Left lung (tissue), 4 donors: ENCODE measurements at regions not wholly inside any gene's neighbourhood (a gene's known extent, or its start where the extent isn't known, plus 50 kb on each side); places are given as distances from the start of the nearest gene placed in this dataset.

Experiments used
- ATAC-seq: fragments of 200-7000 bp; cut with Tn5 transposase; one replicate; pipeline ENCODE4 v1.9.1; 2020; ENCODE audit warnings: moderate library complexity
- DNase-seq, 4 donors: peaks; one replicate each; pipeline ENCODE4 v3.0.0-alpha.2; 2013 to 2020
- H3K27ac ChIP-seq, 2 donors: fragments of 200-600 bp; sonication (generic) in 1 of 2; one replicate each; pipeline versions ENCODE4 v1.5.0 to v1.8.0; 2020 to 2021
- H3K27me3 ChIP-seq, 2 donors: fragments of 200-600 bp; sonication (generic) in 1 of 2; one replicate each; pipeline versions ENCODE4 v1.5.0 to v1.8.0; 2020 to 2021
- H3K36me3 ChIP-seq, 2 donors: fragments of 200-600 bp; sonication (generic) in 1 of 2; one replicate each; pipeline versions ENCODE4 v1.5.0 to v1.8.0; 2020 to 2021
- H3K4me1 ChIP-seq, 2 donors: fragments of 200-600 bp; one replicate each; pipeline ENCODE4 v1.8.0; 2021
- H3K4me3 ChIP-seq, 2 donors: fragments of 200-600 bp; sonication (generic) in 1 of 2; one replicate each; pipeline versions ENCODE4 v1.5.0 to v1.8.0; 2020 to 2021; ENCODE audit warnings: mild to moderate bottlenecking in 1 of 2
- H3K9me3 ChIP-seq, 2 donors: fragments of 200-600 bp; sonication (generic) in 1 of 2; one replicate each; pipeline versions ENCODE4 v1.5.0 to v1.8.0; 2020 to 2021
- CTCF ChIP-seq, 2 donors: fragments of 200-600 bp; sonication (generic) in 1 of 2; IDR thresholded peaks; one replicate each; pipeline versions ENCODE4 v1.5.0 to v1.8.0; 2021; ENCODE audit warnings: antibody characterized with exemption in 2 of 2
- intact Hi-C, 2 donors: fragments of 100-400 bp; cut with DNase I; formaldehyde crosslinking; loops; one replicate each; pipeline versions ENCODE4 v1.11.2 to v1.14.2; 2022
- donor health status: DM: no; HTN: yes; CAD: no.
- donor health status: DM: no; HTN: no; CAD: no.

GRCh38 chr10:131724891-131725580 is 175.8 kb upstream of the PPP2R2D start:
- H3K27ac ChIP-seq, result no peak overlapping the region
- TF ChIP-seq CTCF (IDR thresholded peaks at IDR 0.05), result no peak
- no peak for ATAC-seq
- H3K27me3 ChIP-seq, result peaks cover 0 to 44% of the 10 kb centered on the region in 2 donors
- no peaks in the 10 kb centered on the region for H3K9me3 ChIP-seq
- H3K36me3 ChIP-seq, result no peaks in the 10 kb centered on the region
- peaks cover 9 to 10% of the 10 kb centered on the region in 2 donors for H3K4me1 ChIP-seq
- intact Hi-C loops, result no loop called here
- peak in 1 of 4 donors; percentile 29 for DNase-seq
- no peak overlapping the region for H3K4me3 ChIP-seq

- H3K36me3 ChIP-seq, result no peaks in the 10 kb centered on the region
- ATAC-seq (no peak), DNase-seq (peak in 1 of 4 donors; percentile 66)
- no peak overlapping the region for H3K4me3 ChIP-seq
- H3K27ac ChIP-seq, result no peak overlapping the region
- peaks cover 0 to 44% of the 10 kb centered on the region in 2 donors for H3K27me3 ChIP-seq
- intact Hi-C loops, result no loop called here
- peaks cover 9 to 10% of the 10 kb centered on the region in 2 donors for H3K4me1 ChIP-seq
- no peak for TF ChIP-seq CTCF (IDR thresholded peaks at IDR 0.05)
- H3K9me3 ChIP-seq, result no peaks in the 10 kb centered on the region
Measured at GRCh38 chr10:131725581-131726069, 175.2 kb upstream of the PPP2R2D start.

DNA sequence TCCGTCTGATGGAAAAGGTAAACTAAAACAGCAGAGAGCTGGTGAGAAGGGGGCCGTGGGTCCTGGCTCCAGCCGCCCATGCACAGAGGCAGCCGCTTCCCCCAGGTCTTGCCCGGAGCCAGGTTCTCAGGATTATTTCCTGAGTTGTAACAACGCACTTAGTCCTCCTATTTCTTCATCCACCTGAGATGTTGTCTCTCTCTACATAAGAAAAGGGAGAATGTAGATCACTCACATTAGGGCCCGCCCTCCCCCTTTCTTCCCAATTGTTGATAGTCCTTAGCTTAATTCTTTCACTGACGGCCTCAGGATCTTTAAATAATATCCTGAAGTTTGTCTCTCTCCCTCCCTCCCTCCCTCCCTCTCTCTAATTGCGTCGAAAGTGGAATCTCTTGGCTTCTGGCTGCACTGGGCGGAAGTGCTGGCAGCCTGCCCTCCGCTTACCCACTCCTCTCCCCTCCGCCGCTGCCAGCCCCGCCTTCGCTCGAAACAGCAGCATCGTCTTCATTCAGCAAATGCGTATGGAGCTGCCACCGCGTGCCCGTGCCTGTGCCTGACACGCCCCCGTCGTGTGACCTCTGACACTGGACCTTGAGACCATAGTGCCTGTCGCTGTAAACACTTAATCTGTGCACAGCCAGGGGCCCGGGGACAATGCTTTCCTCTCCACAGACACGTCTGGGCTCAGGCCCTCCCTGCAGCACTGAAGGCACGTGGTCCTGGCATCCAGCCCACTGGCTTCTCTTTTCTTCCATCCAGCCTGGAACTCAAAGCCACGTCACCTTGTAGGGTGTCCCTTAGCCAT is 174.5 kb upstream of the PPP2R2D start:
- no peak overlapping the region for H3K27ac ChIP-seq
- H3K36me3 ChIP-seq, result no peaks in the 10 kb centered on the region
- peaks cover 0 to 44% of the 10 kb centered on the region in 2 donors for H3K27me3 ChIP-seq
- no peak overlapping the region for H3K4me3 ChIP-seq
- intact Hi-C loops, result no loop called here
- H3K4me1 ChIP-seq, result peaks cover 9 to 10% of the 10 kb centered on the region in 2 donors
- no peaks in the 10 kb centered on the region for H3K9me3 ChIP-seq
- ATAC-seq (peak; percentile 65), DNase-seq (peak in 3 of 4 donors; percentile 72 to 87 (median 80))
- TF ChIP-seq CTCF (IDR thresholded peaks at IDR 0.05), result no peak

- no peaks in the 10 kb centered on the region for H3K36me3 ChIP-seq
- DNase-seq (peak in 1 of 4 donors; percentile 49), ATAC-seq (no peak)
- peaks cover 0 to 44% of the 10 kb centered on the region in 2 donors for H3K27me3 ChIP-seq
- H3K4me1 ChIP-seq, result peaks cover 9 to 10% of the 10 kb centered on the region in 2 donors
- no peak overlapping the region for H3K27ac ChIP-seq
- intact Hi-C loops, result no loop called here
- no peak for TF ChIP-seq CTCF (IDR thresholded peaks at IDR 0.05)
- no peak overlapping the region for H3K4me3 ChIP-seq
- H3K9me3 ChIP-seq, result peaks cover 0 to 1% of the 10 kb centered on the region in 2 donors
Measured at GRCh38 chr10:131726967-131727366, 173.8 kb upstream of the PPP2R2D start.

DNA sequence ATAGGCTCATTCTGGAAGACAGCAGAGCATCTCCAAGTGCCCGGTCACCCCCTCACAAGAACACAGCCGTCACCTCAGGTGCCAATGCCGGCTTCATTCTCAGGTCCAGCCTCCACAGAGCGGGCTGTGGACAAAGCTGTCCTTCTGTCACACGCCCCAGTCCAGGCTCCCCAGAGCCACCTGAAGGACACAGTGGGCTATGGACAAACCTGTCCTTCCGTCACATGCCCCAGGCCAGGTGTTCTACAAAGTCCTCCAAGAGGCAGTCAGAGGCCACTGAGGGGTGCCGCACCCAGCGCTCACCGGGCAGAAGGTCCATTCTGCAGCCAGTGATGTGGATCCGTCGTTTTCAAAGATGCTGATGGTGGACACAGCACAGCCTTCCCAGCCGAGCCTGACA is 173.2 kb upstream of the PPP2R2D start:
- Histone ChIP-seq H3K4me1 (peaks cover 9 to 10% of the 10 kb centered on the region in 2 donors), H3K4me3 (no peak overlapping the region), H3K36me3 (no peaks in the 10 kb centered on the region), H3K9me3 (peaks cover 0 to 4% of the 10 kb centered on the region in 2 donors), H3K27ac (no peak overlapping the region), H3K27me3 (peaks cover 0 to 38% of the 10 kb centered on the region in 2 donors)
- ATAC-seq (no peak), DNase-seq (peak in 1 of 4 donors; percentile 45)
- intact Hi-C loops, result no loop called here
- no peak for TF ChIP-seq CTCF (IDR thresholded peaks at IDR 0.05)
